ENCODE measurements at regions not wholly inside any gene's neighbourhood (a gene's known extent, or its start where the extent isn't known, plus 50 kb on each side); places are given as distances from the start of the nearest gene placed in this dataset.
"Not testable (repeated sequence)": the region's sequence is repeated elsewhere in the genome, so short reads cannot be mapped to it uniquely, and the experiment has no call there.

- no peak for DNase-seq
- Histone ChIP-seq H3K36me3 (no peaks in the 10 kb centered on the region), H3K27me3 (ENCODE audit: insufficient read depth, low read depth, severe bottlenecking) (no peaks in the 10 kb centered on the region), H3K4me3 (ENCODE audit: low read depth, low read length) (no peak overlapping the region), H3K9me3 (ENCODE audit: severe bottlenecking) (no peaks in the 10 kb centered on the region), H3K27ac (no peak overlapping the region)
- no peak for TF ChIP-seq CTCF (IDR thresholded peaks at IDR 0.05; ENCODE audit: low read depth, low read length)
Measured at GRCh38 chr14:48622980-48623379, 947.6 kb upstream of the MDGA2 start.

DNA sequence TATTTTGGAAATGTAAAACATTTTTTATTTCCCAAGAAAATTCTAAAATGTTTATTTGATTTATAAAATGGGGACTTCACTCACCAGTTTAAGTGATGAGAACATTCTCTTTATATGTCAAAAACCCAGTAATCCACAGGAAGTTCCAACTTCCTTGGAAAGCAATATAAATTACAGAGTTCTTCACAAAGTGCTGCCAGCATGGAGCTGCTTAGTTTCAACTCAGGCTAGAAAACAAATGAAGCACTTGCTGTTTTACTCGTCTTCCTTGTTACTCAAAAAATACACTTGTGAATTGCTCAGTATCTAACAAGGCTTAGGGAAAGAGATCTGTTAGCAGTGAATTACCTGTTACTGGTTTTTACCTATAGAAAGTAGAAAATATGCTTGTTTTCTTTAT, 942.7 kb upstream of the MDGA2 start:
- no peak overlapping the region for H3K27ac ChIP-seq
- H3K36me3 ChIP-seq: no peaks in the 10 kb centered on the region
- DNase-seq: no peak
- H3K27me3 ChIP-seq (ENCODE audit: insufficient read depth, low read depth, severe bottlenecking): no peaks in the 10 kb centered on the region
- TF ChIP-seq CTCF (IDR thresholded peaks at IDR 0.05; ENCODE audit: low read depth, low read length): no peak
- H3K4me3 ChIP-seq (ENCODE audit: low read depth, low read length): no peak overlapping the region
- H3K9me3 ChIP-seq (ENCODE audit: severe bottlenecking): no peaks in the 10 kb centered on the region

DNA sequence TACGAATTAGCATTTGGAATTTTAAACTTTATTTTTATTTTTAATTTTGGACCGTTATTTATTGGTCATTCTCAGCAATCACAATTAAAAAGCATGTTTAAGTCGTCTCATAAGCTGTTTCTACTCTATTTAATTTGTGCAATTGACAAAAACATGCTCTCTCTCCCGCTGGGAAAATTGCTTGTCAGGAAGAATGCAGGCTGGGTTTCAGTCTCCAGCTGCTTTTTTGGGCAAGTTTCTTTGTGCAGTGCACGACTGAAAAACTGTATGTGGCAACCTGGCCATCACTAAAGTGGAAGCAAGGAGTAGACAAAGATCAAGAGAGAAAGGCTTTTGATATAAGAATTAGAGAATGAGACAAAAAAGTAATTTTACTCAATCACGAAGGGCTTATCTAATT, 941.5 kb upstream of the MDGA2 start:
- Histone ChIP-seq H3K27ac (no peak overlapping the region), H3K27me3 (ENCODE audit: insufficient read depth, low read depth, severe bottlenecking) (no peaks in the 10 kb centered on the region), H3K9me3 (ENCODE audit: severe bottlenecking) (no peaks in the 10 kb centered on the region), H3K36me3 (no peaks in the 10 kb centered on the region), H3K4me3 (ENCODE audit: low read depth, low read length) (no peak overlapping the region)
- no peak for TF ChIP-seq CTCF (IDR thresholded peaks at IDR 0.05; ENCODE audit: low read depth, low read length)
- no peak for DNase-seq

- Histone ChIP-seq H3K27ac (no peak overlapping the region), H3K4me3 (ENCODE audit: low read depth, low read length) (no peak overlapping the region), H3K36me3 (no peaks in the 10 kb centered on the region), H3K9me3 (ENCODE audit: severe bottlenecking) (no peaks in the 10 kb centered on the region), H3K27me3 (ENCODE audit: insufficient read depth, low read depth, severe bottlenecking) (no peaks in the 10 kb centered on the region)
- DNase-seq: no peak
- TF ChIP-seq CTCF (IDR thresholded peaks at IDR 0.05; ENCODE audit: low read depth, low read length): no peak
Measured at GRCh38 chr14:48615618-48616017, 940.2 kb upstream of the MDGA2 start.

- no peak for DNase-seq
- Histone ChIP-seq H3K27me3 (ENCODE audit: insufficient read depth, low read depth, severe bottlenecking) (no peaks in the 10 kb centered on the region), H3K36me3 (no peaks in the 10 kb centered on the region), H3K4me3 (ENCODE audit: low read depth, low read length) (no peak overlapping the region), H3K27ac (no peak overlapping the region), H3K9me3 (ENCODE audit: severe bottlenecking) (no peaks in the 10 kb centered on the region)
- no peak for TF ChIP-seq CTCF (IDR thresholded peaks at IDR 0.05; ENCODE audit: low read depth, low read length)
Measured at GRCh38 chr14:48614003-48614402, 938.6 kb upstream of the MDGA2 start.

GRCh38 chr14:48606960-48607359, 931.6 kb upstream of the MDGA2 start:
- H3K9me3 ChIP-seq (ENCODE audit: severe bottlenecking); H3K27ac ChIP-seq; H3K4me3 ChIP-seq (ENCODE audit: low read depth, low read length); H3K27me3 ChIP-seq (ENCODE audit: insufficient read depth, low read depth, severe bottlenecking); H3K36me3 ChIP-seq; DNase-seq: not testable (repeated sequence)
